Suppressor macrophage treated with lipopolysaccharide for 1 hour (primary cell): ENCODE measurements at regions not wholly inside any gene's neighbourhood (a gene's known extent, or its start where the extent isn't known, plus 50 kb on each side); places are given as distances from the start of the nearest gene placed in this dataset.

Source experiments
- DNase-seq, 3 donors: peaks; one replicate each; pipeline ENCODE4 v3.0.0-alpha.2; 2020 to 2022

DNA sequence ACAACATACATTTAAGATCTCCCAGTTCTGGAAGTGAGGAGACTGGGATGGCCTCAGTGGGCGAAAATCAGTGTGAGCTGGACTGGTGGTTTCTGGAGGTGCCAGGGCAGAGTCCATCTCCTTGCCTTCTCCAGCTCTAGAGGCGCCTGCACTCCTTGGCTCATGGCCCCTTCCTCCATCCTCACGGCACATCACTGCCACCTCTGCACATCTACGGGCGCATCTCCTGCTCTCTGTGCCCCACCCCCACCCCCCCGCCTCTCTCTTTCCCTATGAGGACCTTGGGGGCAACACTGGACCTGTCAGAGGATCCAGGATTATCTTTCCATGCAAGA is 62.8 kb upstream of the DIO3 start:
- no peak for DNase-seq

GRCh38 chr14:101499080-101499479 is 62.2 kb upstream of the DIO3 start:
- no peak for DNase-seq

DNA sequence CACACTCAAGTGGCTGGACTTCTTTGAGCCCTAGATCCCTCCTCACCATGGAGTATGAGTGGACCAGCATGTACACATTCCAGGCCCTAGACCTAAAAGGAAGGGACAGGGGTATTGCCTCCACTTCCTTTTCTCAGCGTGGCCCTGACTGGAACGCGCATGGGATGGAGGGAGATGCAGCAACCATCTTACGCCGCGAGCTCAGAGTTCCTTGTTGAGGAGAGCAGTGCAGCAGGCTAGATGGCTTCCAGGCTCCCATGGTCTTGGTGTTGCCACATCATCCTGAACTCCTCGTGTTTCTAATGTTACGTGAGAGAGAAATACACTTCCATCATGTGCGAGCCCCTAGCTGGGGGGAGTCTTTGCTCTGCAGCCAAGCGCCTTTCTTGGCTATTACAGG is 61.8 kb upstream of the DIO3 start:
- DNase-seq = no peak

DNA sequence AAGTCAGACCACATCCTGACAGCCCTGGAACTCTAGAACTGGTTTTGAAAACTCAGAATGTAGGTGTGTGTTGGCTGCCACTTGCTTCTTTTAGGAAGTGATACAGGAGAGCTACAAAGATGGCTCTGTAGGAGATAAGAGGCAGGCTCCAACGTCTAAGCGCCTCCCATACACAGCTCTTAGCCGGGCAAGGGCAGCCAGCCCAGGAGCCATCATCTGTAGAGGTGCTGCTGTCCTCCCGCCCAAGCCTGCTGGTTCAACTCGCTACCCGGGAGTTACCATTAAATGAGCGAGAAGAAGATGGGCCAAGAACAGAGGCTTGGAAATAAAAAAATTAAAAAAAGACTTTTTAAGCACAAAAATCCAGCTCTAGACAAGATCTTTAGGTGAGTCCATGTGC is 61.2 kb upstream of the DIO3 start:
- no peak for DNase-seq

DNA sequence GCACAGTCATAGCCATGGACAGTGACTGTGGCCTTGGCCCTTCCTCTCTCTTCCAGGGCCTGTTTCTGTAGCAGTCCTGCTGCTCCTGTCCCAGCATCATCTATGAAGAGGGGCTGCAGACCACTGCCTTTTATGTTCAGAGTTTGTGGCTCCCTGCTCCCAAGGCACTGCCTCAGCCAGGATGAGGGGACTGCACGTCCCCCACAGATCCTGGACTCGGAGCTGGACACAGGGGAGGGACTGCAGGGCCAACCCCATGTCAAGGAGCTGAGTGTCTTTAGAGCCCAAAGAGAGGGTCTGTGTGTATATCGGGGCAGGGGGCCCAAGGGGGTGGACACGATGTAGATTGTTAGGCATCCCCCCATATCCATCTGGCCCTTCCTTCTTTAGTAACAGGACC is 60.6 kb upstream of the DIO3 start:
- DNase-seq = no peak

DNA sequence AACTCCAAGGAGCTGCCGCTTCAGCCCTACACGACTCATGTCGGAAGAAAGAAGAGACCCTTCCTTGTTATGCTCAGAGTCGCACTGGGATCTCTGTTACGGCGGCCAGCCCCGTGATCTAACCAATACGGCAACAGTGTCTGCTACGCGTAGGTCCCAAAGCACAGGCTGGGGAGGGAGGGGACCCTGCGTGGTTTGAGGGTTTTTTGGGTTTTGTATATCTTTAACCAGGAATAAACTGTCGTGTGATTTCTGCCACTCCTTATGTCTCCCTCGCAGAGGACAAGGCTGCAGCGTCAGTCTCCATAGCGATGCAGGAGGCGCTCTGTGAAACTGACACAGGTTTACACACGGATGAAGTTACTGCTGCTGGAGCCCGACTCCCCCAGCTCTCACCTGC is 60.0 kb upstream of the DIO3 start:
- DNase-seq = no peak

GRCh38 chr14:101501858-101502615 is 59.3 kb upstream of the DIO3 start:
- no peak for DNase-seq

- DNase-seq = no peak
Observed at GRCh38 chr14:101502761-101503392, 58.4 kb upstream of the DIO3 start.

GRCh38 chr14:101503431-101504095 is 57.7 kb upstream of the DIO3 start:
- no peak for DNase-seq

- no peak for DNase-seq
Observed at GRCh38 chr14:101504096-101504948, 57.0 kb upstream of the DIO3 start.

- no peak for DNase-seq
Observed at GRCh38 chr14:101505236-101505970, 55.9 kb upstream of the DIO3 start.

DNA sequence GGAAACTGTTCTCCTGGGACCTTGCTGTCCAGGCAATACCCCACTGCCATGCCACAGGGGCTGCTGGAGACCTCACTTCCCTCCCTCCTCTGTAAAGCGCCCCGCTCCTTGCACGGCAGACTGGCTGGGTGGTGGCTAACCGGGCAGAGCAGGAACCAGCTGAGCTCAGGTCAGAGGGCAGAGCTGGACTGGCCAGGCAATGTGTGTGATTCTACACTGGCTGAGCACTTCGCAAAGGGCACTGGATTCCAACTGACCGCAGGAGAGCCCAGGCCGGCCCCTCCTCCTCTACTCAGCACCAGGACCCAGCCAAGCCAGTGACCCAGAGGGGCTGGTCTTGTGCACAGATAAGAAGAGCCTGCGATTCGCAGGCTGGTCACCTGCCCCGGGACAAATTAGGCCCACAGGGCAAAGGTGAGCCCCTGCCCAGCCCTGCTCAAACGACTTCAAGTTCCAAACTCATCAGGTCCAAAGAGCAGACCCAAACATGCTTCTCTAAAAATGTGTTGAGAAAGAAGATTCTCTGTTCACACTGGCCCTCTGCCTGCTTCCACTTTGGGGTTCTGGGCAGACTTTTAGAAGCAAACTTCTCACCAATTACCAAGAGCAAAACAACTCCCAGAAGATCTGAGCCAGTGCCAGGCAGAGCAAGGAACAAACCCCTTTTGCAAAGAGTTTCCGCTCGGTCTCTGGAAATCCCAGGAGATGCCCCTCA is 54.9 kb upstream of the DIO3 start:
- DNase-seq = no peak

- no peak for DNase-seq
Observed at GRCh38 chr14:101506926-101507835, 54.1 kb upstream of the DIO3 start.

- no peak for DNase-seq
Observed at GRCh38 chr14:101507836-101508150, 53.5 kb upstream of the DIO3 start.

DNA sequence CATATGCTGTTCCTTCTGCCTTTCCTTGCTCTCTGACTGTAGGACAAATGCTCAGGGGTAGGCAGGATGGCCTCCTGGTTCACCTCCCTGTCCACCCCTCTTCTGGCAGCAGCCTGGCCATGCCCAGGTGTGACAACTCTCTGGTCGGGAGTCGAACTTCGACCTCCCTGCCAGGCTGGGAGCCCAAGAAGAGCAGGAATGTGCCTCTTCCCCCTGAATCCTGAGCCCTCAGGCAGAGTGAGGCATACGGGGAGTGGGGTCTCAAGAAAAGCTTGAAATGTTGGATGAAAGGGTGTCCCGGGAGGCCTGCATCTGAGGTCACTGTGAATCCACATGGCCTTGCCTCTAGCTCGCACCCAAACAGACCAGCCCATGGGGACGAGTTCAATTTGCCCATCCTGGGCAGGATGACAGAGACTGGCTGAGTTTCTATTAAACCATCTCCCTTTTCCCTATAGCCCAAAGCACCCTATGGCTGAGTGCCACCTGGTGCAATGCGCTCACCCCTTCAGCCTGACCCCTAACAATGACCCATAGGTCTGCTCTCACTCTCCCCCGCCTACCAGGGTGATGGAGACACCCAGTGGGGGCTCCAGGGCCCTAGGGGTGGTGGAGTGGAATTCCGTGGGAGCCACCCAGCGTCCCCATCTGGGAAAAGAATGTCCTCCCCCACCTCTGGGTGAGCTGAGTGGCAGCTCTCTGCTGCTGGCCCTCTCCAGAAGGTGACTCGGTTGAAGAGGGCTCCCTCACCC is 52.9 kb upstream of the DIO3 start:
- no peak for DNase-seq

GRCh38 chr14:101508948-101509729 is 52.2 kb upstream of the DIO3 start:
- DNase-seq = no peak

DNA sequence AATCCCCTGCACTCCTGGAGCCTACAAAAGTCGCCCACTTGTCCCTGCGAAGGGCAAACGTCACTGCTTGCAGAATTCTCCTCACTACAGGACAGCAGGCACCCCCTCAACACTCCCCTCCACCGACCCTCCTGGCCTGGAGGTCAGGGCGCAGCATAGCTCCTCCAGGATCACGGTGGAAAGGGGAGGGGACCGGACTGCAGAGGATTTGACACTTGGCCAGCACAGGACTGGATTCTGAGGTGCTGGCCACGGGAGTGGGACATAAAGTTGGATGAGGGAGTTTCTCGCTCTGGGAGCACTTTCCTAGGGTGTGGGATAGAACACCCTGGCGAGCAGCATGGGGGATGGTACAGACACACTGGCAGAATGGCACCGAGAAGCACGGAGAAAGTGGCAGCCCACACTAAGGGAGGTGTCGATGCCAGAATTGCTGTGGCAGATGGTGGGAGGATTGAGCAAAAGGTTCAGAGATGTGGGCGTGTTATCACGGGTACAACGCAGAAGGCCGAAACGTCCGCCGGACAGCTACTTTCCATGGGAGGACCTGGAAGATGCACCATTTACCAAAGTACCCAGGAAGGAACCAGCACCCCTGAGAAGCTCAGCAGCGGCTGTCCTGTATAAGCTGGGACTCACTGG is 51.4 kb upstream of the DIO3 start:
- no peak for DNase-seq

- DNase-seq = no peak
Observed at GRCh38 chr14:101511199-101511598, 50.1 kb upstream of the DIO3 start.
